HL-60 (cell line): ENCODE measurements at regions not wholly inside any gene's neighbourhood (a gene's known extent, or its start where the extent isn't known, plus 50 kb on each side); places are given as distances from the start of the nearest gene placed in this dataset.

Experiments
- CTCF ChIP-seq: IDR thresholded peaks from one replicate; pipeline ENCODE4 v1.5.1; 2011; ENCODE audit warnings: low read length, control low read depth, inconsistent platforms; ENCODE audit not compliant: insufficient read depth
- GABPA ChIP-seq: IDR thresholded peaks from 2 replicates; pipeline ENCODE4 v1.6.1; 2012; ENCODE audit warnings: low read depth
- POLR2AphosphoS5 ChIP-seq: IDR thresholded peaks from 2 replicates; pipeline ENCODE4 v1.6.1; 2012; ENCODE audit warnings: low read depth
- REST ChIP-seq: IDR thresholded peaks from 2 replicates; pipeline ENCODE4 v1.6.1; 2012; ENCODE audit warnings: low read depth; ENCODE audit not compliant: insufficient replicate concordance

GRCh38 chr4:156113138-156113765 is 159.6 kb upstream of the CTSO start:
- no peak for TF ChIP-seq CTCF
- no peak for TF ChIP-seq POLR2AphosphoS5
- TF ChIP-seq REST: no peak
- no peak for TF ChIP-seq GABPA
